ENCODE measurements at regions not wholly inside any gene's neighbourhood (a gene's known extent, or its start where the extent isn't known, plus 50 kb on each side); places are given as distances from the start of the nearest gene placed in this dataset.

GRCh38 chr19:31961191-31961590, 384.2 kb upstream of the ZNF507 start:
- no peak overlapping the region for H3K27ac ChIP-seq
- ChIA-PET CTCF (no interaction called here), POLR2A (ENCODE audit: low non-redundant PET) (no interaction called here)
- TF ChIP-seq CTCF (conservative IDR thresholded peaks at IDR 0.05; ENCODE audit: low read depth), result no peak
- DNase-seq (ENCODE audit: low spot score), result no peak

- ChIA-PET CTCF (no interaction called here), POLR2A (ENCODE audit: low non-redundant PET) (no interaction called here)
- TF ChIP-seq CTCF (conservative IDR thresholded peaks at IDR 0.05; ENCODE audit: low read depth), result no peak
- DNase-seq (ENCODE audit: low spot score), result no peak
- H3K27ac ChIP-seq, result no peak overlapping the region
Measured at GRCh38 chr19:31961667-31962066, 383.7 kb upstream of the ZNF507 start.

- TF ChIP-seq CTCF (conservative IDR thresholded peaks at IDR 0.05; ENCODE audit: low read depth), result no peak
- ChIA-PET CTCF (interaction anchor here (0.7 kb wide), 1 partner anchor 116 kb away, joined by 3 read pairs; no protein-coding TSS in a partner anchor), POLR2A (ENCODE audit: low non-redundant PET) (no interaction called here)
- no peak for DNase-seq (ENCODE audit: low spot score)
- H3K27ac ChIP-seq, result no peak overlapping the region
Measured at GRCh38 chr19:31962561-31962996, 382.8 kb upstream of the ZNF507 start.

- no peak for DNase-seq (ENCODE audit: low spot score)
- no peak overlapping the region for H3K27ac ChIP-seq
- ChIA-PET CTCF (no interaction called here), POLR2A (ENCODE audit: low non-redundant PET) (no interaction called here)
- TF ChIP-seq CTCF (conservative IDR thresholded peaks at IDR 0.05; ENCODE audit: low read depth), result no peak
Measured at GRCh38 chr19:31963746-31964145, 381.7 kb upstream of the ZNF507 start.

- no peak for DNase-seq (ENCODE audit: low spot score)
- no peak for TF ChIP-seq CTCF (conservative IDR thresholded peaks at IDR 0.05; ENCODE audit: low read depth)
- ChIA-PET CTCF (no interaction called here), POLR2A (ENCODE audit: low non-redundant PET) (no interaction called here)
- no peak overlapping the region for H3K27ac ChIP-seq
Measured at GRCh38 chr19:31969016-31969415, 376.4 kb upstream of the ZNF507 start.

GRCh38 chr19:31970027-31970461, 375.4 kb upstream of the ZNF507 start:
- ChIA-PET POLR2A (ENCODE audit: low non-redundant PET) (no interaction called here), CTCF (no interaction called here)
- no peak for DNase-seq (ENCODE audit: low spot score)
- no peak overlapping the region for H3K27ac ChIP-seq
- TF ChIP-seq CTCF (conservative IDR thresholded peaks at IDR 0.05; ENCODE audit: low read depth), result no peak

- POLR2A ChIA-PET (ENCODE audit: low non-redundant PET), result no interaction called here
Measured at GRCh38 chr19:31974290-31974689, 371.1 kb upstream of the ZNF507 start.

More at GRCh38 chr19:31974290-31974689, 371.1 kb upstream of the ZNF507 start:
- no peak for DNase-seq (ENCODE audit: low spot score)
- TF ChIP-seq CTCF (conservative IDR thresholded peaks at IDR 0.05; ENCODE audit: low read depth), result no peak
- no peak overlapping the region for H3K27ac ChIP-seq
- CTCF ChIA-PET, result interaction anchor here (0.6 kb wide), 1 partner anchor 219 kb away, joined by 4 read pairs; no protein-coding TSS in a partner anchor
